HepG2 (cell line): ENCODE measurements at regions not wholly inside any gene's neighbourhood (a gene's known extent, or its start where the extent isn't known, plus 50 kb on each side); places are given as distances from the start of the nearest gene placed in this dataset.
A peak's percentile ranks its signal among the peaks of the same experiment; 100 is the strongest.

Experiments
- ATAC-seq: fragments of 200-7000 bp; cut with Tn5 transposase; 3 replicates; pipeline ENCODE4 v1.9.1; 2020; ENCODE audit warnings: mild to moderate bottlenecking, moderate library complexity
- BruUV-seq: library from RNA; stranded (reverse); fragments of 400-500 nt; replicated peaks from 2 replicates; lab custom pipeline; 2021; lab: Mats Ljungman, UMichigan
- CTCF ChIA-PET: fragments of 300-600 bp; formaldehyde crosslinking; extraction: SDS; loops from one replicate; lab custom pipeline; 2021; ENCODE audit warnings: low total read pairs, inconsistent platforms, low intra/inter-chr PET ratio; lab: Yijun Ruan, JAX
- POLR2A ChIA-PET: fragments of 350-600 bp; sonication (Branson Sonifier 250); formaldehyde crosslinking; loops from one replicate; lab custom pipeline; 2020; ENCODE audit warnings: antibody characterized with exemption, inconsistent platforms; lab: Yijun Ruan, JAX
- DNase-seq: peaks from one replicate; pipeline ENCODE4 v3.0.0-alpha.2; 2015; ENCODE audit warnings: low spot score
- FAIRE-seq: peaks from 3 replicates; lab custom pipeline; 2011; peaks lifted over from hg19 to GRCh38; lab: Jason Lieb, UNC
- H2AFZ ChIP-seq: one replicate; pipeline ENCODE4 v1.6.1; 2011; ENCODE audit warnings: low read length, inconsistent platforms
- H3K27ac ChIP-seq: fragments of 300-600 bp; 3 replicates; pipeline ENCODE4 v1.8.0; 2011; ENCODE audit warnings: mixed run types, mild to moderate bottlenecking, mixed read lengths, low read length, inconsistent platforms; ENCODE audit not compliant: insufficient read depth; ENCODE audit errors: extremely low read length
- H3K27me3 ChIP-seq, 2 experiments: fragments of 200-600 bp in 1 of 2; 2 replicates in 1 of 2; 3 replicates in 1 of 2; pipeline versions ENCODE4 v1.6.0 to v1.8.0; 2011; ENCODE audit warnings: low read length in 2 of 2, mild to moderate bottlenecking in 2 of 2, moderate library complexity in 2 of 2, inconsistent platforms in 1 of 2; ENCODE audit not compliant: insufficient read depth in 2 of 2, control insufficient read depth in 1 of 2
- H3K36me3 ChIP-seq, 2 experiments: fragments of 200-600 bp in 1 of 2; replicated peaks in 1 of 2; 2 replicates in 1 of 2; 3 replicates in 1 of 2; pipeline versions ENCODE4 v1.5.1 to v1.8.0; 2011; ENCODE audit warnings: low read length in 2 of 2, inconsistent platforms in 1 of 2; ENCODE audit not compliant: insufficient read depth in 2 of 2, control insufficient read depth in 1 of 2
- H3K4me1 ChIP-seq: 2 replicates; pipeline ENCODE4 v1.5.1; 2012; ENCODE audit warnings: low read length, inconsistent platforms; ENCODE audit not compliant: insufficient read depth
- H3K4me2 ChIP-seq: 2 replicates; pipeline ENCODE4 v1.6.0; 2011; ENCODE audit warnings: low read depth, low read length, inconsistent platforms
- H3K4me3 ChIP-seq, 3 experiments: fragments of 200-600 bp in 1 of 3; sonication (generic), shearing (Covaris generic) in 1 of 3; replicated peaks in 1 of 3; 2 replicates each; pipeline ENCODE4 v1.5.1; 2011 to 2016; ENCODE audit warnings: low read length in 3 of 3, inconsistent platforms in 2 of 3, low read depth in 2 of 3, mild to moderate bottlenecking in 2 of 3, control low read depth in 1 of 3, mixed read lengths in 1 of 3; ENCODE audit not compliant: insufficient read depth in 1 of 3
- H3K79me2 ChIP-seq: one replicate; pipeline ENCODE4 v1.6.1; 2011; ENCODE audit warnings: low read length, inconsistent platforms; ENCODE audit not compliant: insufficient read depth
- H3K9ac ChIP-seq: 2 replicates; pipeline ENCODE4 v1.6.0; 2011; ENCODE audit warnings: mild to moderate bottlenecking, low read depth, low read length, inconsistent platforms; ENCODE audit not compliant: insufficient read depth
- H3K9me3 ChIP-seq: 2 replicates; pipeline ENCODE4 v1.5.1; 2012; ENCODE audit warnings: mild to moderate bottlenecking, low read length
- H4K20me1 ChIP-seq: 2 replicates; pipeline ENCODE4 v1.6.0; 2011; ENCODE audit warnings: inconsistent platforms, mild to moderate bottlenecking, low read length, moderate library complexity; ENCODE audit not compliant: insufficient read depth
- FOSL2 ChIP-seq: sonication (generic); formaldehyde crosslinking; IDR thresholded peaks from 2 replicates; pipeline ENCODE4 v1.4.0; 2020; ENCODE audit warnings: missing genetic modification reagents
- GATAD2A ChIP-seq: IDR thresholded peaks from 2 replicates; pipeline ENCODE4 v1.6.1; 2016
- HHEX ChIP-seq: IDR thresholded peaks from 2 replicates; pipeline ENCODE4 v1.6.1; 2016; ENCODE audit warnings: control low read depth
- HIVEP1 ChIP-seq: sonication (generic); formaldehyde crosslinking; IDR thresholded peaks from 2 replicates; pipeline ENCODE4 v1.4.0; 2020; ENCODE audit warnings: mild to moderate bottlenecking, missing genetic modification reagents
- IRF9 ChIP-seq: sonication (generic); formaldehyde crosslinking; IDR thresholded peaks from 2 replicates; pipeline ENCODE4 v1.8.0; 2022; ENCODE audit warnings: missing genetic modification reagents, mild to moderate bottlenecking, borderline replicate concordance
- KLF13 ChIP-seq: sonication (generic); formaldehyde crosslinking; IDR thresholded peaks from 2 replicates; pipeline ENCODE4 v1.4.0; 2020; ENCODE audit warnings: mild to moderate bottlenecking, missing genetic modification reagents
- MATR3 ChIP-seq: sonication (generic); formaldehyde crosslinking; IDR thresholded peaks from 2 replicates; pipeline ENCODE4 v1.4.0; 2020; ENCODE audit warnings: missing genetic modification reagents
- MBNL3 ChIP-seq: fragments of 250-450 bp; sonication (Bioruptor Pico); conservative IDR thresholded peaks from 2 replicates; pipeline ENCODE4 v1.8.0; 2022; ENCODE audit warnings: mild to moderate bottlenecking, inconsistent platforms
- MTA1 ChIP-seq: sonication (generic); formaldehyde crosslinking; IDR thresholded peaks from 2 replicates; pipeline ENCODE4 v1.4.0; 2020; ENCODE audit warnings: missing genetic modification reagents, mild to moderate bottlenecking, borderline replicate concordance
- PRMT3 ChIP-seq: sonication (generic); formaldehyde crosslinking; IDR thresholded peaks from 2 replicates; pipeline ENCODE4 v1.8.1; 2022; ENCODE audit warnings: low read depth, mild to moderate bottlenecking, moderate library complexity, missing genetic modification reagents, borderline replicate concordance
- SP4 ChIP-seq: sonication (generic); formaldehyde crosslinking; IDR thresholded peaks from 2 replicates; pipeline ENCODE4 v1.8.1; 2023; ENCODE audit warnings: mild to moderate bottlenecking, missing genetic modification reagents
- SPEN ChIP-seq: sonication (generic); formaldehyde crosslinking; IDR thresholded peaks from 2 replicates; pipeline ENCODE4 v1.5.1; 2020; ENCODE audit warnings: low read depth, mild to moderate bottlenecking, missing genetic modification reagents
- SRSF4 ChIP-seq: fragments of 200-400 bp; formaldehyde crosslinking; IDR thresholded peaks from one replicate; pipeline ENCODE4 v1.6.1; 2018; ENCODE audit warnings: mild to moderate bottlenecking, low read depth, low read length, moderate library complexity; ENCODE audit not compliant: poor library complexity, severe bottlenecking
- TP53 ChIP-seq: sonication (generic); formaldehyde crosslinking; conservative IDR thresholded peaks from 2 replicates; pipeline ENCODE4 v1.4.0; 2020; ENCODE audit warnings: missing genetic modification reagents
- ZIK1 ChIP-seq: sonication (generic); formaldehyde crosslinking; IDR thresholded peaks from 2 replicates; pipeline ENCODE4 v1.5.0; 2020; ENCODE audit warnings: mild to moderate bottlenecking, low read depth, missing genetic modification reagents, borderline replicate concordance
- ZNF557 ChIP-seq: sonication (generic); formaldehyde crosslinking; IDR thresholded peaks from 2 replicates; pipeline ENCODE4 v1.4.0; 2020; ENCODE audit warnings: missing genetic modification reagents
- ZNF569 ChIP-seq: sonication (generic); formaldehyde crosslinking; IDR thresholded peaks from 2 replicates; pipeline ENCODE4 v1.5.0; 2020; ENCODE audit warnings: mild to moderate bottlenecking, missing genetic modification reagents, moderate library complexity, borderline replicate concordance
- ZNF747 ChIP-seq: sonication (generic); formaldehyde crosslinking; IDR thresholded peaks from 2 replicates; pipeline ENCODE4 v1.8.1; 2023; ENCODE audit warnings: missing genetic modification reagents, mild to moderate bottlenecking, borderline replicate concordance
- ZNF761 ChIP-seq: sonication (generic); formaldehyde crosslinking; conservative IDR thresholded peaks from 2 replicates; pipeline ENCODE4 v1.4.0; 2020; ENCODE audit warnings: mild to moderate bottlenecking, missing genetic modification reagents
- ZNF768 ChIP-seq: sonication (generic); formaldehyde crosslinking; IDR thresholded peaks from 2 replicates; pipeline ENCODE4 v1.4.0; 2020; ENCODE audit warnings: missing genetic modification reagents
- WGBS: methylation state at CpG from one replicate; pipeline ENCODE4 v1.1.6; 2017; ENCODE audit warnings: low lambda C conversion rate; 5-methylcytosine and 5-hydroxymethylcytosine counted together
- in situ Hi-C: cut with HindIII; loops from 2 replicates; pipeline ENCODE4 v1.10.0; 2017; ENCODE audit warnings: low pct_unique_long_range_greater_than_20kb; ENCODE audit not compliant: extremely low pct_ligation_motif_present
- intact Hi-C: fragments of 100-400 bp; cut with micrococcal nuclease; formaldehyde crosslinking; loops from one replicate; pipeline ENCODE4 v1.10.0; 2022; ENCODE audit not compliant: unreplicated experiment

- intact Hi-C loops = no loop called here
- 44% methylated on average over 13 of the region's 15 CpGs for WGBS
- no peak for ATAC-seq
Measured at GRCh38 chr2:239570216-239570925, 169.6 kb upstream of the HDAC4 start.

GRCh38 chr2:239569401-239570090 lies 168.7 kb upstream of the HDAC4 start:
- FAIRE-seq (no peak), ATAC-seq (peak; percentile 26), DNase-seq (no peak)
- Histone ChIP-seq H2AFZ (no peak overlapping the region), H3K4me3 (no peak overlapping the region), H3K36me3 (no peaks in the 10 kb centered on the region), H3K27ac (no peak overlapping the region), H4K20me1 (no peaks in the 10 kb centered on the region), H3K4me1 (peaks cover 36% of the 10 kb centered on the region), H3K79me2 (no peaks in the 10 kb centered on the region), H3K27me3 (peaks cover 0 to 51% of the 10 kb centered on the region in 2 experiments; a peak in 4 of 5 replicates), H3K9ac (no peak overlapping the region), H3K4me2 (no peak overlapping the region), H3K9me3 (no peaks in the 10 kb centered on the region)
- CTCF ChIA-PET = no interaction called here
- intact Hi-C loops = no loop called here
- in situ Hi-C loops = no loop called here
- WGBS = 38% methylated on average over 20 of the region's 24 CpGs
- no TSS peak for BruUV-seq
- POLR2A ChIA-PET = no interaction called here
- TF ChIP-seq ZNF761 = no peak
- TF ChIP-seq MATR3 (CRISPR knock-in tag) = no peak
- no peak for TF ChIP-seq GATAD2A (CRISPR knock-in tag)
- TF ChIP-seq MBNL3 (CRISPR knock-in tag) = no peak
- no peak for TF ChIP-seq ZNF569
- TF ChIP-seq IRF9 (CRISPR knock-in tag) = no peak
- no peak for TF ChIP-seq SPEN (CRISPR knock-in tag)
- no peak for TF ChIP-seq ZNF557 (CRISPR knock-in tag)
- TF ChIP-seq PRMT3 (CRISPR knock-in tag) = no peak
- no peak for TF ChIP-seq HIVEP1
- TF ChIP-seq KLF13 (CRISPR knock-in tag) = no peak
- no peak for TF ChIP-seq HHEX
- TF ChIP-seq MTA1 = 0 out of 2 replicates have a peak, but pooled peaks have one; percentile 25
- TF ChIP-seq SP4 (CRISPR knock-in tag) = no peak
- TF ChIP-seq FOSL2 = 0 out of 2 replicates have a peak, but pooled peaks have one; percentile 37
- no peak for TF ChIP-seq TP53 (CRISPR knock-in tag)
- no peak for TF ChIP-seq SRSF4
- TF ChIP-seq ZNF768 = 0 out of 2 replicates have a peak, but pooled peaks have one; percentile 40

More at GRCh38 chr2:239570216-239570925, 169.6 kb upstream of the HDAC4 start:
- no peaks in the 10 kb centered on the region for H3K36me3 ChIP-seq
- DNase-seq (no peak), FAIRE-seq (no peak)
- CTCF ChIA-PET = no interaction called here
- BruUV-seq = no TSS peak
- no peaks in the 10 kb centered on the region for H3K9me3 ChIP-seq
- no peak overlapping the region for H3K27ac ChIP-seq
- H3K79me2 ChIP-seq = no peaks in the 10 kb centered on the region
- H3K4me2 ChIP-seq = no peak overlapping the region
- no peak overlapping the region for H3K9ac ChIP-seq
- no peak overlapping the region for H3K4me3 ChIP-seq
- H4K20me1 ChIP-seq = no peaks in the 10 kb centered on the region
- H2AFZ ChIP-seq = no peak overlapping the region
- H3K4me1 ChIP-seq = peaks cover 44% of the 10 kb centered on the region
- TF ChIP-seq ZIK1 (CRISPR knock-in tag) (no peak), ZNF747 (0 out of 2 replicates have a peak, but pooled peaks have one; percentile 24)
- in situ Hi-C loops = no loop called here
- H3K27me3 ChIP-seq = peaks cover 0 to 47% of the 10 kb centered on the region in 2 experiments; a peak in 4 of 5 replicates
- POLR2A ChIA-PET = no interaction called here
